ENCODE measurements at regions not wholly inside any gene's neighbourhood (a gene's known extent, or its start where the extent isn't known, plus 50 kb on each side); places are given as distances from the start of the nearest gene placed in this dataset.

- no peak for DNase-seq (ENCODE audit: low read depth)
- no peak overlapping the region for H3K4me3 ChIP-seq (ENCODE audit: control insufficient read depth, low read depth, low read length)
- TF ChIP-seq CTCF (conservative IDR thresholded peaks at IDR 0.05; ENCODE audit: control insufficient read depth, insufficient read depth, low read depth, low read length), result no peak
Measured at GRCh38 chr14:26381405-26381804, 216.4 kb downstream of the NOVA1 start.

GRCh38 chr14:26380637-26381036 lies 217.2 kb downstream of the NOVA1 start:
- no peak for DNase-seq (ENCODE audit: low read depth)
- no peak for TF ChIP-seq CTCF (conservative IDR thresholded peaks at IDR 0.05; ENCODE audit: control insufficient read depth, insufficient read depth, low read depth, low read length)
- H3K4me3 ChIP-seq (ENCODE audit: control insufficient read depth, low read depth, low read length), result no peak overlapping the region

GRCh38 chr14:26379951-26380350 lies 217.9 kb downstream of the NOVA1 start:
- no peak for TF ChIP-seq CTCF (conservative IDR thresholded peaks at IDR 0.05; ENCODE audit: control insufficient read depth, insufficient read depth, low read depth, low read length)
- DNase-seq (ENCODE audit: low read depth), result no peak
- H3K4me3 ChIP-seq (ENCODE audit: control insufficient read depth, low read depth, low read length), result no peak overlapping the region

GRCh38 chr14:26377150-26377549 lies 220.7 kb downstream of the NOVA1 start:
- DNase-seq (ENCODE audit: low read depth), result no peak
- no peak overlapping the region for H3K4me3 ChIP-seq (ENCODE audit: control insufficient read depth, low read depth, low read length)
- no peak for TF ChIP-seq CTCF (conservative IDR thresholded peaks at IDR 0.05; ENCODE audit: control insufficient read depth, insufficient read depth, low read depth, low read length)

GRCh38 chr14:26370115-26370514 lies 227.7 kb downstream of the NOVA1 start:
- peak; percentile 19 for DNase-seq (ENCODE audit: low read depth)
- no peak overlapping the region for H3K4me3 ChIP-seq (ENCODE audit: control insufficient read depth, low read depth, low read length)
- TF ChIP-seq CTCF (conservative IDR thresholded peaks at IDR 0.05; ENCODE audit: control insufficient read depth, insufficient read depth, low read depth, low read length), result no peak

GRCh38 chr14:26363689-26364088 lies 234.1 kb downstream of the NOVA1 start:
- H3K4me3 ChIP-seq (ENCODE audit: control insufficient read depth, low read depth, low read length), result no peak overlapping the region
- no peak for TF ChIP-seq CTCF (conservative IDR thresholded peaks at IDR 0.05; ENCODE audit: control insufficient read depth, insufficient read depth, low read depth, low read length)
- no peak for DNase-seq (ENCODE audit: low read depth)

- H3K4me3 ChIP-seq (ENCODE audit: control insufficient read depth, low read depth, low read length), result no peak overlapping the region
- TF ChIP-seq CTCF (conservative IDR thresholded peaks at IDR 0.05; ENCODE audit: control insufficient read depth, insufficient read depth, low read depth, low read length), result no peak
- DNase-seq (ENCODE audit: low read depth), result no peak
Measured at GRCh38 chr14:26344596-26344995, 253.2 kb downstream of the NOVA1 start.
